Effector memory CD8-positive, alpha-beta T cell (primary cell): ENCODE measurements at regions not wholly inside any gene's neighbourhood (a gene's known extent, or its start where the extent isn't known, plus 50 kb on each side); places are given as distances from the start of the nearest gene placed in this dataset.

ENCODE experiments used
- ATAC-seq: fragments of 150-1000 bp; cut with Tn5 transposase; replicated peaks from 2 replicates; pipeline ENCODE4 v1.10.0; 2021; ENCODE audit warnings: mild to moderate bottlenecking, moderate library complexity
- DNase-seq, 3 experiments: peaks; one replicate each; pipeline ENCODE4 v3.0.0; 2021
- H3K27ac Mint-ChIP-seq, 2 donors: one replicate each; pipeline ENCODE4 v1.8.0; 2022; ENCODE audit warnings: mild to moderate bottlenecking in 2 of 2, mixed read lengths in 2 of 2, moderate library complexity in 2 of 2
- H3K27me3 Mint-ChIP-seq, 2 donors: one replicate each; pipeline ENCODE4 v1.8.0; 2022; ENCODE audit warnings: mixed read lengths in 2 of 2
- H3K36me3 Mint-ChIP-seq: one replicate; pipeline ENCODE4 v1.8.0; 2022; ENCODE audit warnings: mild to moderate bottlenecking, moderate library complexity, mixed read lengths; ENCODE audit not compliant: insufficient read depth
- H3K4me1 Mint-ChIP-seq, 2 donors: one replicate each; pipeline ENCODE4 v1.8.0; 2022; ENCODE audit warnings: low read depth in 2 of 2, mixed read lengths in 2 of 2
- H3K4me3 Mint-ChIP-seq, 2 donors: one replicate each; pipeline ENCODE4 v1.8.0; 2022; ENCODE audit warnings: mild to moderate bottlenecking in 2 of 2, mixed read lengths in 2 of 2, moderate library complexity in 2 of 2
- H3K9me3 Mint-ChIP-seq, 2 donors: one replicate each; pipeline ENCODE4 v1.8.0; 2022; ENCODE audit warnings: mixed read lengths in 2 of 2

DNA sequence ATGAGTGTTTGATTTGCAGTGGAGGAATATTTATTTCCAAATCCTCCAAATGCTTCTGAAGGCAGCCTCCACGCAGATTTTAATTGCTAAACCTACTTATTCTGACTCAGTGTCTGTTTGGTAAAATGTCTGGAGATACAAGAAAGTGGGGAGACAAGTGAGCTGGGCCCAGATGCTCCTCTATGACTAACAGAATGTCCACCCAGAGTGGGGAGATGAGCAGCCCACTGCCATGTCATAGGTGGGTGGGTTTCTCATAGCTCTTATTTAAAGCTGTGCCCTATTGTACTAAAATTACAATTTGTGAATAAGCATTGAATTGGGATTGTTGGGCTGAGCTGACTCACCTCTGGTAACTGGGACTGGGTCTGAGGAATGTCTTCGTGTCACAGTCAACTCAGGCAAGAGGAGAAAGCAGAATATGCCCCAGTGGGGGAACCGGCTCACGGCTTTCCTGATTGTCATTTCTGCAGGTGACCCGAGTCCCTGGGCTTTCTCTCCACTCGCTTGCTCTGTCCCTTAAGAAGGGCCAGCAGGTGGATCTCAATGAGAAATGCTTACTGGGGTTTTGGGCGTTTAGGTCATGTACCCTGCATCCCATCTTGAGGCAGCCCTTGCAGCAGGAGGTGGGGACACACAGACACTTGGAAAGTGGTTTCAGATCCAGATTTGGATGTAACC lies 116.3 kb upstream of the SPRED2 start:
- H3K36me3 Mint-ChIP-seq = no peaks in the 10 kb centered on the region
- peaks cover 4 to 5% of the 10 kb centered on the region in 2 donors for H3K4me1 Mint-ChIP-seq
- DNase-seq (no peak), ATAC-seq (no peak)
- H3K9me3 Mint-ChIP-seq = no peaks in the 10 kb centered on the region
- H3K4me3 Mint-ChIP-seq = no peak overlapping the region
- H3K27ac Mint-ChIP-seq = no peak overlapping the region
- peaks cover 0 to 8% of the 10 kb centered on the region in 2 donors for H3K27me3 Mint-ChIP-seq

GRCh38 chr2:65548064-65548463 lies 115.7 kb upstream of the SPRED2 start:
- Mint-ChIP-seq H3K27me3 (peaks cover 0 to 2% of the 10 kb centered on the region in 2 donors), H3K4me3 (no peak overlapping the region), H3K9me3 (no peaks in the 10 kb centered on the region), H3K27ac (no peak overlapping the region), H3K36me3 (no peaks in the 10 kb centered on the region), H3K4me1 (peaks cover under 1% of the 10 kb centered on the region in 2 donors)
- no peak for DNase-seq
- no peak for ATAC-seq

- Mint-ChIP-seq H3K4me1 (no peaks in the 10 kb centered on the region), H3K27ac (no peak overlapping the region), H3K9me3 (no peaks in the 10 kb centered on the region), H3K27me3 (no peaks in the 10 kb centered on the region), H3K4me3 (no peak overlapping the region), H3K36me3 (no peaks in the 10 kb centered on the region)
- DNase-seq (no peak), ATAC-seq (no peak)
These were observed 113.7 kb upstream of the SPRED2 start for GRCh38 chr2:65545837-65546805.

GRCh38 chr2:65541773-65542172 lies 109.4 kb upstream of the SPRED2 start:
- Mint-ChIP-seq H3K4me1 (no peaks in the 10 kb centered on the region), H3K36me3 (no peaks in the 10 kb centered on the region), H3K4me3 (no peak overlapping the region), H3K27me3 (peaks cover 7 to 19% of the 10 kb centered on the region in 2 donors), H3K27ac (no peak overlapping the region), H3K9me3 (no peaks in the 10 kb centered on the region)
- no peak for DNase-seq
- ATAC-seq = no peak

DNA sequence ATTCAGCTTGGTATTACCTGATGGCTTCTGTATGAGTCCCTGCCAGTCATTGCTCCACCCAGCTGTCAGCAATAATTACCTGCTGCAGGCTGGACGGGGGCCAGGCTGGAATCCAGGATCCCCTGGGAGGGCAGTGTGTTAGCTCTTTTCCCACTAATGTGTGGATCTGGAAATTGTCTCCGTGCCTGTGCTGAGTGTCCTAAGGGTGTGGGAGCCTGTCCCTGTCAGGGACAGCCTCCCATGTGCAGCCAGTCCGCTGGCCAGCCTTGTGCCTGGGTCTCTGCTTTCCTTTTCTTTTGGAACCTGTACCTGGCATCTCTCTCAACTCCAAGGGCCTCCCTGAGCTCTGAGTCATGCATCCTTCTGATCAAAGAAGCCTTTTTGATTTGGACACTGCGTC lies 107.2 kb upstream of the SPRED2 start:
- Mint-ChIP-seq H3K36me3 (no peaks in the 10 kb centered on the region), H3K27ac (no peak overlapping the region), H3K4me3 (no peak overlapping the region), H3K9me3 (no peaks in the 10 kb centered on the region), H3K4me1 (no peaks in the 10 kb centered on the region), H3K27me3 (peaks cover 7 to 29% of the 10 kb centered on the region in 2 donors)
- DNase-seq (no peak), ATAC-seq (no peak)

DNA sequence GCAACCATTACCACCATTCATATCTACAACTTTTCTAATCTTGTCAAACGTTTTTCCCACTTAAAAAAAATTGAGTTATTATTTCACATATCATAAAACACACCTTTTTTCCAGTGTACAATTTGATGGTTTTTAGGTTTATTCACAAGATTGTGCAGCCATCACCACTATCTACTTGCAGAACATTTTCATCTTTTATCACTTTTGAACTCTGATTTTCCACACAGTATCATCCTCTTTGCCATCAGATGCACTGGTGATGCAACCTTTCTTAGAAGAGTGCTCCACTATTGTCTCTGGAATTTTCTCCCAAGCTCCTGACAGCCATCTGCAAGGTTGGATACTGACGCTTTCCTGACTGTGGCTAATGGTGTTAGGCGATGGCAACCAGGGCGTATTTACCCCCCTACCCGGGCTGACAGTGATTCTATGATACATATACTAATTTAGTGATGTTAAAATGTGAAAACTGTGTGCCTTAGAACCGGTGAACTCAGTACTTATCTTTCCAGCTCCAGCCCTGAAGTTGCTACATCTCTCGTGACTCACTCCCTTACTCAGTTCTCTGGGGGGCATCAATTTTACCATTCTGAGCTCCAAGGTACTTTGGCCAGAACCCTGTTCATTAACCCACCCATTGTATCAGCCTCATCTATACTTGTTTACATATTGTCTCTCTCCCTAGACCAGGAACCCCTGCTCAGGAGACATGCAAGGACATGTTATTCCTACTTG lies 105.4 kb upstream of the SPRED2 start:
- H3K36me3 Mint-ChIP-seq = no peaks in the 10 kb centered on the region
- peaks cover 12 to 33% of the 10 kb centered on the region in 2 donors for H3K27me3 Mint-ChIP-seq
- no peaks in the 10 kb centered on the region for H3K9me3 Mint-ChIP-seq
- H3K4me3 Mint-ChIP-seq = no peak overlapping the region
- H3K4me1 Mint-ChIP-seq = no peaks in the 10 kb centered on the region
- ATAC-seq (no peak), DNase-seq (no peak)
- H3K27ac Mint-ChIP-seq = no peak overlapping the region

DNA sequence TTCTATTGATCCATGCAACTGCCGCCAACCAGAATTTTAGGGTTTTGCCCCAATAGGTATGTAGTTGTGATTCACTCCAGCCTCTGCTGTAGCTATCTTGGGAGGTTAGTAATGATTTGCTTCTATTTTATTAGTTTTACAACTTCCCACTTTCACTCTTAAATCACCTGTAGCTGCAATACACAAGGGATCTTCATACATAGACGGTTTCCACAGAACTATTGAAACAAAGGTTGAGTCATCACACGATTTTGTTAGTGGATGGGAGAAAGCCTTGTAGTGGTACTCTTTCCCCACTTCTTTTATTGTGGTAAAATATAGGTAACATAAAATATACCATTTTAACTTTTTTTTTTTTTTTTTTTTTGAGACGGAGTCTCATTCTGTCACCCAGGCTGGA lies 104.2 kb upstream of the SPRED2 start:
- DNase-seq (no peak), ATAC-seq (no peak)
- Mint-ChIP-seq H3K27ac (no peak overlapping the region), H3K36me3 (no peaks in the 10 kb centered on the region), H3K4me1 (no peaks in the 10 kb centered on the region), H3K4me3 (no peak overlapping the region), H3K27me3 (peaks cover 12 to 42% of the 10 kb centered on the region in 2 donors), H3K9me3 (no peaks in the 10 kb centered on the region)

GRCh38 chr2:65532937-65533336 lies 100.5 kb upstream of the SPRED2 start:
- peaks cover 18 to 51% of the 10 kb centered on the region in 2 donors for H3K27me3 Mint-ChIP-seq
- no peaks in the 10 kb centered on the region for H3K36me3 Mint-ChIP-seq
- H3K4me3 Mint-ChIP-seq = no peak overlapping the region
- no peaks in the 10 kb centered on the region for H3K4me1 Mint-ChIP-seq
- no peak overlapping the region for H3K27ac Mint-ChIP-seq
- no peak for DNase-seq
- ATAC-seq = no peak
- no peaks in the 10 kb centered on the region for H3K9me3 Mint-ChIP-seq

- Mint-ChIP-seq H3K27ac (no peak overlapping the region), H3K4me3 (no peak overlapping the region), H3K36me3 (no peaks in the 10 kb centered on the region), H3K4me1 (no peaks in the 10 kb centered on the region), H3K9me3 (no peaks in the 10 kb centered on the region), H3K27me3 (peaks cover 16 to 47% of the 10 kb centered on the region in 2 donors)
- DNase-seq = no peak
- no peak for ATAC-seq
These were observed 99.9 kb upstream of the SPRED2 start for GRCh38 chr2:65532326-65532725.

GRCh38 chr2:65530547-65531320 lies 98.3 kb upstream of the SPRED2 start:
- DNase-seq = no peak
- H3K9me3 Mint-ChIP-seq = no peaks in the 10 kb centered on the region

DNA sequence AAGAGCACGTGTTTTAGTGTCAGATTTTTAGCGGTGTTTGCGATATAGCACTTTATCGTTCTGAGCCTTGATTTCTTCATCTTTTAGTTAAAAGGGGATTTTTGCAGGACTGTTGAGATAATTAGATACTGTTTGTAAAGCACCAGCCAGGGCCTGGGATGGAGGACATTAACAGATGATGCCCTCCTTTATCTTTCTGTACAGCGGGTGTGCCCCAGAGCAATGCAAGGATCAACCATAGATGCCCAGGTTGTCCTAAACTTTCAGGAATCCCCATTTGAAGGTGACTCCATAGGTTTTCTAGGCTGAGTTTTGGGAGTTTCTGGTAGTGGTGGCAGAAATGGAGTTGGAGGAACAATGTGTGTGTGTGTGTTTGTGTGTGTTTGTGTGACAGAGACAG lies 97.0 kb upstream of the SPRED2 start:
- no peaks in the 10 kb centered on the region for H3K9me3 Mint-ChIP-seq
- no peaks in the 10 kb centered on the region for H3K36me3 Mint-ChIP-seq
- H3K27me3 Mint-ChIP-seq = peaks cover 23 to 46% of the 10 kb centered on the region in 2 donors
- no peaks in the 10 kb centered on the region for H3K4me1 Mint-ChIP-seq
- no peak overlapping the region for H3K4me3 Mint-ChIP-seq
- H3K27ac Mint-ChIP-seq = no peak overlapping the region
- DNase-seq (no peak), ATAC-seq (no peak)

More at GRCh38 chr2:65530547-65531320, 98.3 kb upstream of the SPRED2 start:
- Mint-ChIP-seq H3K4me3 (no peak overlapping the region), H3K4me1 (no peaks in the 10 kb centered on the region), H3K27ac (no peak overlapping the region), H3K36me3 (no peaks in the 10 kb centered on the region), H3K27me3 (peaks cover 16 to 42% of the 10 kb centered on the region in 2 donors)
- no peak for ATAC-seq

DNA sequence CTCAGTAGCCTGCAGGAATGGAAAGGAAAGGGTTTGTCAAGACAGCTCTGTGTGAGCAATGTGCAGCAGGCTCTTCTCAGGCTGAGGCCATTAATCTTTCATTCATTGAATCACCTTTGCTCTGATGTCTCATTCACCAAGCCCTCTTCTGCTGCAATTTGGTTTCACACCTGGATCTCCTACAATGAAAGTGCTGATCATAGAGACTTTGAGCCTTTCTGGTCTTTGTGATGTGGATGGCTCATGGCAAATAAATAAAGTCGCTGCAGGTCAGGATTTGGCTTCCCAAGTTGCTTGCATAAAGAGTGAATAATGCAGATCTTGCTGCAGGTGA lies 95.8 kb upstream of the SPRED2 start:
- H3K4me3 Mint-ChIP-seq = no peak overlapping the region
- no peak overlapping the region for H3K27ac Mint-ChIP-seq
- H3K36me3 Mint-ChIP-seq = no peaks in the 10 kb centered on the region
- H3K4me1 Mint-ChIP-seq = no peaks in the 10 kb centered on the region
- peaks cover 24 to 56% of the 10 kb centered on the region in 2 donors for H3K27me3 Mint-ChIP-seq
- DNase-seq (no peak), ATAC-seq (no peak)
- no peaks in the 10 kb centered on the region for H3K9me3 Mint-ChIP-seq
